Prostate gland (tissue), 2 donors: ENCODE measurements at regions not wholly inside any gene's neighbourhood (a gene's known extent, or its start where the extent isn't known, plus 50 kb on each side); places are given as distances from the start of the nearest gene placed in this dataset.

ENCODE experiments used
- DNase-seq: peaks from one replicate; pipeline ENCODE4 v3.0.0-alpha.2; 2019; ENCODE audit warnings: low spot score
- H3K27ac ChIP-seq, 2 donors: fragments of 200-600 bp; sonication (generic); 2 replicates each; pipeline ENCODE4 v1.5.1; 2017 to 2019
- H3K27me3 ChIP-seq: fragments of 200-600 bp; sonication (generic); replicated peaks from 2 replicates; pipeline ENCODE4 v1.5.1; 2019; ENCODE audit not compliant: insufficient read depth
- H3K36me3 ChIP-seq, 2 donors: fragments of 200-600 bp; sonication (generic); 1 replicate in 1 of 2; 2 replicates in 1 of 2; pipeline versions ENCODE4 v1.5.1 to v1.8.1; 2017 to 2019
- H3K4me1 ChIP-seq: fragments of 200-600 bp; sonication (generic); replicated peaks from 2 replicates; pipeline ENCODE4 v1.5.1; 2019
- H3K4me3 ChIP-seq, 2 donors: fragments of 200-600 bp; sonication (generic); 2 replicates each; pipeline ENCODE4 v1.5.1; 2017 to 2019
- H3K9me3 ChIP-seq: fragments of 200-600 bp; sonication (generic); 2 replicates; pipeline ENCODE4 v1.5.1; 2017
- POLR2A ChIP-seq: fragments of 450-650 bp; IDR thresholded peaks from one replicate; pipeline ENCODE4 v1.6.1; 2016; ENCODE audit warnings: antibody characterized with exemption, mild to moderate bottlenecking
- POLR2AphosphoS5 ChIP-seq: sonication (generic); formaldehyde crosslinking; IDR thresholded peaks from one replicate; pipeline ENCODE4 v1.6.1; 2017; ENCODE audit warnings: antibody characterized with exemption
- WGBS: methylation state at CpG from one replicate; pipeline ENCODE4 v1.1.5; 2018; 5-methylcytosine and 5-hydroxymethylcytosine counted together
- intact Hi-C: fragments of 100-400 bp; cut with DNase I; formaldehyde crosslinking; loops from one replicate; pipeline ENCODE4 v1.14.2; 2022
- TF ChIP-seq, protein P1 (sequence below), 4 experiments: fragments of 200-600 bp in 2 of 4; fragments of 450-650 bp in 2 of 4; sonication (generic) in 2 of 4; IDR thresholded peaks; 1 replicate in 3 of 4; 2 replicates in 1 of 4; pipeline ENCODE4 v1.5.1; 2016 to 2019; ENCODE audit warnings: antibody characterized with exemption in 4 of 4, mild to moderate bottlenecking in 2 of 4, moderate library complexity in 2 of 4

DNA sequence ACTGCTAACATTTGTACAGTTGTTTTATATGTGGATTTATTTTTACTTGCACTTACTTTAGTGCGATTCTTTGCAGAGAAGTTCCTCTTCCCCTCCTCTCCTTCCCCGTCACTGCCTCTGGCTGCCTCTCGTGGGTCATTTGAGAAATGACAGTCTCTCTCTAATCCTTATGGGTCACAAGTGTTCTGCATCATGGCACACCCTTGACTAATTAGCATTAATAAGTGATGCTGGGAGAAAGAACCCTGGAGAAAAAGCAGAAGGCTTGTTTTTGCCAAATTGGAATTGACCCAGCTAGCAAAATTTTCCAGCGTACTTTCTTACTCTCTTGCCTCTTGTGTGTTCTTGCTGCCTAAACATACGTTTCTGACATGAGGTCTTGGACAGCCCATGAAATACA is 301.2 kb downstream of the DUSP10 start:
- TF ChIP-seq, protein P1, sequence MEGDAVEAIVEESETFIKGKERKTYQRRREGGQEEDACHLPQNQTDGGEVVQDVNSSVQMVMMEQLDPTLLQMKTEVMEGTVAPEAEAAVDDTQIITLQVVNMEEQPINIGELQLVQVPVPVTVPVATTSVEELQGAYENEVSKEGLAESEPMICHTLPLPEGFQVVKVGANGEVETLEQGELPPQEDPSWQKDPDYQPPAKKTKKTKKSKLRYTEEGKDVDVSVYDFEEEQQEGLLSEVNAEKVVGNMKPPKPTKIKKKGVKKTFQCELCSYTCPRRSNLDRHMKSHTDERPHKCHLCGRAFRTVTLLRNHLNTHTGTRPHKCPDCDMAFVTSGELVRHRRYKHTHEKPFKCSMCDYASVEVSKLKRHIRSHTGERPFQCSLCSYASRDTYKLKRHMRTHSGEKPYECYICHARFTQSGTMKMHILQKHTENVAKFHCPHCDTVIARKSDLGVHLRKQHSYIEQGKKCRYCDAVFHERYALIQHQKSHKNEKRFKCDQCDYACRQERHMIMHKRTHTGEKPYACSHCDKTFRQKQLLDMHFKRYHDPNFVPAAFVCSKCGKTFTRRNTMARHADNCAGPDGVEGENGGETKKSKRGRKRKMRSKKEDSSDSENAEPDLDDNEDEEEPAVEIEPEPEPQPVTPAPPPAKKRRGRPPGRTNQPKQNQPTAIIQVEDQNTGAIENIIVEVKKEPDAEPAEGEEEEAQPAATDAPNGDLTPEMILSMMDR (IDR thresholded peaks at IDR 0.05), result no peak
- no peak for TF ChIP-seq POLR2AphosphoS5
- TF ChIP-seq POLR2A, result no peak
- Histone ChIP-seq H3K36me3 (no peaks in the 10 kb centered on the region), H3K27me3 (no peaks in the 10 kb centered on the region), H3K27ac (no peak overlapping the region), H3K9me3 (no peaks in the 10 kb centered on the region), H3K4me3 (no peak overlapping the region), H3K4me1 (no peaks in the 10 kb centered on the region)
- WGBS, result 27% methylated on average over 5 of the region's 5 CpGs
- intact Hi-C loops, result no loop called here
- no peak for DNase-seq

DNA sequence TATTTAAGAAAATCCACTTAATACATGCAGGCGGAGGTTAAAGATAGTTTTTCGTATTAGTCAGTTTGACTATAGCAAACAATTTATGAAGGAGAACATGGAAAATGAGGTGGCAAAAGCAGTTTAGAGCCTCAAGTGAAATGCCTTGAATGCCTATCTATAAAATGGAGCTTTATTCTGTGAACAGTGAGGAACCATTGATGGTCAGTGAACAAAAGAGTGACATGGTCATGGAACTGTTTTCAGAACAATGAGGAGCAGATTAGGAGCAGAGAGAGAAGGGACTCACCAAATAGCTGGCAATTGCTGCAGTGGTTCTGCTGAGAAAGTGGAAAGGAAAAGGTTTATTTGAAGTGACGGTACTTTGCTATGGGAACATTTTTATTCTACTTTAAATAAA is 299.8 kb downstream of the DUSP10 start:
- Histone ChIP-seq H3K4me1 (no peaks in the 10 kb centered on the region), H3K36me3 (no peaks in the 10 kb centered on the region), H3K9me3 (no peaks in the 10 kb centered on the region), H3K27me3 (no peaks in the 10 kb centered on the region), H3K27ac (no peak overlapping the region), H3K4me3 (no peak overlapping the region)
- WGBS, result 61% methylated on average over 3 of the region's 3 CpGs
- no peak for DNase-seq
- intact Hi-C loops, result no loop called here
- TF ChIP-seq POLR2AphosphoS5 (no peak), POLR2A (no peak)
- TF ChIP-seq, protein P1 (IDR thresholded peaks at IDR 0.05), result no peak

DNA sequence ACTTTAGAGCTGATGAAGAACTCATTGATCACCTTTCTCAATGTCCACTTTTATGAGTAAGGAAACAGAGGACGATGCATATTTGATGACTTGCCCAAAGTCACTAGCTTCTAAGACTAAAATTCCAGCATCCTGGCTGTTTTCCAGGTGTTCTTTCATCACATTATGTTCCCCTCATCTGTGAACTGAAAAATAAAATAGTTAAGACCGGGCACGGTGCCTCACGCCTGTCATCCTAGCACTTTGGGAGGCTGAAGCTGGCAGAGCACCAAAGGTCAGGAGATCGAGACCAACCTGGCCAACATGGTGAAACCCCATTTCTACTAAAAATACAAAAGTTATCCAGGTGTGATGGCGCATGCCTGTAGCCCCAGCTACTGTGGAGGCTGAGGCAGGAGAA is 297.5 kb downstream of the DUSP10 start:
- no peaks in the 10 kb centered on the region for H3K27me3 ChIP-seq
- no peaks in the 10 kb centered on the region for H3K4me1 ChIP-seq
- 67% methylated on average over 6 of the region's 6 CpGs for WGBS
- intact Hi-C loops, result no loop called here
- no peak overlapping the region for H3K4me3 ChIP-seq
- DNase-seq, result no peak
- H3K36me3 ChIP-seq, result no peaks in the 10 kb centered on the region
- no peak overlapping the region for H3K27ac ChIP-seq
- H3K9me3 ChIP-seq, result no peaks in the 10 kb centered on the region
- TF ChIP-seq POLR2AphosphoS5 (no peak), POLR2A (no peak)
- TF ChIP-seq, protein P1 (IDR thresholded peaks at IDR 0.05), result no peak

DNA sequence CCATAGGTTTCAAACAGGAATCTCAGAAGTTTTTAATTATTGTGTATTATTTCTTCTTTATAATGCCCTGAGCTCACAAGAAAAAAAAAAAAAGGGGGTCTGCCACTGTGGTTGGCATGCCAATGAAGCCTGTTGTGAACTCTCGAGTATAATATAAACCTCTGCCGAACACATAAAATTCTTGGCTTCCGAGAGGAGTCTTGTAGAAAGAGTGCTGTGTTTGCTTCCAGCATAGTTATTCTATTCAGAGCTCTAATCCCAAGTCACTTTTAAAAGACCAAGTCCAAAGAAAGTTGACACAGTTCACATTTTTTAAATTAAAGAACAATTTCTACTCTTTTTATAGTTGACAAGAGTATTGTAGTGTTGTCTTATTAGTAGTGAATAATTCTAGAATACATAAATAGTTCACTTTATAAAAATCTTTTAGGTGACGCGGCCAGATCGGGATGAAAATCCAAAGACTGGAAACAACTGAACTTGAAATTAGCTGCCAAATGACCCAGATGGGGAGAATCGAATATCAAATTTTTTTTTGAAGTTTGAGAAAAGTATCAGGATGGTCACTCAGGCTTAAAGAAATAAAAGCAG is 293.2 kb downstream of the DUSP10 start:
- Histone ChIP-seq H3K27me3 (no peaks in the 10 kb centered on the region), H3K4me1 (no peaks in the 10 kb centered on the region), H3K4me3 (no peak overlapping the region), H3K9me3 (no peaks in the 10 kb centered on the region), H3K27ac (no peak overlapping the region), H3K36me3 (no peaks in the 10 kb centered on the region)
- TF ChIP-seq, protein P1 (IDR thresholded peaks at IDR 0.05), result no peak
- TF ChIP-seq POLR2AphosphoS5 (no peak), POLR2A (no peak)
- WGBS, result 47% methylated on average over 7 of the region's 7 CpGs
- DNase-seq, result no peak
- intact Hi-C loops, result no loop called here

DNA sequence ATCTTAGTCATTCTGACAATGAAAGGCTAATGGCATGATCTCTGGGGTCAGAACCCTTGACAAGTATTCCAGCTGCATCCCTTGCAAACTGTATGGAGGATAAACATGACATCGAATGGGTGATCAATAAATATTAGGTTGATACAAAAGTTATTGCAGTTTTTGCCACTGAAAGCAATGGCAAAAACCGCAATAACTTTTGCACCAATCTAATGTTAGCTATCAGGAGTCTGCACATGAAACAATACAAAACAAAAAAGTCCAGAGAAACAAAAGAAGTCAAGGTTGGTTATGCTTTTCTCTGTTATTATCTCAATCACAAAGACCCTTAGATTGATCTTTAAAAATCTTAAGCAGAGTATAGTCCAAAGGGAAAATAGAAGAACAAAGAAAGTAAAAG is 292.7 kb downstream of the DUSP10 start:
- TF ChIP-seq, protein P1 (IDR thresholded peaks at IDR 0.05), result no peak
- no peak for TF ChIP-seq POLR2A
- no peak for TF ChIP-seq POLR2AphosphoS5
- intact Hi-C loops, result no loop called here
- Histone ChIP-seq H3K27me3 (no peaks in the 10 kb centered on the region), H3K4me1 (no peaks in the 10 kb centered on the region), H3K9me3 (no peaks in the 10 kb centered on the region), H3K27ac (no peak overlapping the region), H3K4me3 (no peak overlapping the region), H3K36me3 (no peaks in the 10 kb centered on the region)
- no peak for DNase-seq
- 91% methylated on average over 2 of the region's 2 CpGs for WGBS
